Stimulated activated CD4-positive, alpha-beta T cell treated with anti-CD3 and anti-CD28 coated beads, Interleukin-15, amount 100 ng/mL, for 1 hour (primary cell): ENCODE measurements at regions not wholly inside any gene's neighbourhood (a gene's known extent, or its start where the extent isn't known, plus 50 kb on each side); places are given as distances from the start of the nearest gene placed in this dataset.

Experiments used
- DNase-seq, 2 donors: peaks; one replicate each; pipeline ENCODE4 v3.0.0-alpha.2; 2020; ENCODE audit warnings: low read depth in 1 of 2, low spot score in 1 of 2

- no peak for DNase-seq
These were observed 69.4 kb upstream of the SHH start for GRCh38 chr7:155881471-155882350.

GRCh38 chr7:155880721-155881120 is 68.5 kb upstream of the SHH start:
- DNase-seq, result no peak

- DNase-seq, result no peak
These were observed 67.3 kb upstream of the SHH start for GRCh38 chr7:155879592-155879991.

GRCh38 chr7:155878674-155879073 is 66.4 kb upstream of the SHH start:
- no peak for DNase-seq

- DNase-seq, result no peak
These were observed 66.0 kb upstream of the SHH start for GRCh38 chr7:155878250-155878649.

GRCh38 chr7:155877167-155877566 is 64.9 kb upstream of the SHH start:
- DNase-seq, result no peak

GRCh38 chr7:155874411-155874810 is 62.1 kb upstream of the SHH start:
- no peak for DNase-seq

GRCh38 chr7:155874010-155874409 is 61.7 kb upstream of the SHH start:
- DNase-seq, result no peak

GRCh38 chr7:155872678-155873369 is 60.6 kb upstream of the SHH start:
- DNase-seq, result no peak

GRCh38 chr7:155871211-155871610 is 58.9 kb upstream of the SHH start:
- DNase-seq, result no peak

- no peak for DNase-seq
These were observed 58.3 kb upstream of the SHH start for GRCh38 chr7:155870334-155871180.

GRCh38 chr7:155869784-155870076 is 57.5 kb upstream of the SHH start:
- DNase-seq, result no peak

GRCh38 chr7:155868955-155869783 is 56.9 kb upstream of the SHH start:
- no peak for DNase-seq

- no peak for DNase-seq
These were observed 55.6 kb upstream of the SHH start for GRCh38 chr7:155867734-155868400.

- DNase-seq, result no peak
These were observed 55.0 kb upstream of the SHH start for GRCh38 chr7:155867280-155867679.

GRCh38 chr7:155865830-155866525 is 53.7 kb upstream of the SHH start:
- DNase-seq, result no peak

- no peak for DNase-seq
These were observed 52.9 kb upstream of the SHH start for GRCh38 chr7:155864991-155865690.

- DNase-seq, result no peak
These were observed 52.2 kb upstream of the SHH start for GRCh38 chr7:155864271-155864985.
